Sigmoid colon (tissue), 4 donors: ENCODE measurements at regions not wholly inside any gene's neighbourhood (a gene's known extent, or its start where the extent isn't known, plus 50 kb on each side); places are given as distances from the start of the nearest gene placed in this dataset.

Experiments used
- CTCF ChIP-seq, 4 experiments: fragments of 450-650 bp in 3 of 4; fragments of 200-600 bp in 1 of 4; IDR thresholded peaks; one replicate each; pipeline ENCODE4 v1.5.1; 2016 to 2019; ENCODE audit warnings: antibody characterized with exemption in 4 of 4, mild to moderate bottlenecking in 3 of 4, moderate library complexity in 2 of 4
- POLR2AphosphoS5 ChIP-seq, 4 donors: sonication (generic); formaldehyde crosslinking; IDR thresholded peaks; one replicate each; pipeline ENCODE4 v1.6.1; 2017; ENCODE audit warnings: antibody characterized with exemption in 4 of 4

DNA sequence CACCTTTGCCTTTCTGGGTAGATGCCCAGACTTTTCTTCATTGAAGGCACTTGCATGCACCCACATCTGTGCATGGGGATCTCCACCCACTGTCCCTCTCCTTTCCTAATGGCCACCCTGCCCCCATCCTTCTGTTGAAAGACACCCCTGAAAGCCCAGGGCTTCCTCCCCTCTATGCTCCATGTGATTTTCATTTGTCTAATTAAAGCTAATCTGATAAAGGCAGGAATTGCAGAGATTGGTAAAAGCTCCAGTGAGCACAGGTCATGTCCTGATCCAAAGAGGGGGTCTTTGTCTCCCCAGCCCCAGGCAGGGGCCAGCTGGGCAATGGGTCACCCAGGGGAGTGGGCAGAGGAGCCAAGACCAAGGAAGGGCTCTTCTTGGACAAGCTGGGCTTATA, 107.6 kb upstream of the CD82 start:
- TF ChIP-seq CTCF (IDR thresholded peaks at IDR 0.05) (no peak), POLR2AphosphoS5 (IDR thresholded peaks at IDR 0.05) (no peak)
